Glutamatergic neuron (in vitro differentiated cells): ENCODE measurements at regions not wholly inside any gene's neighbourhood (a gene's known extent, or its start where the extent isn't known, plus 50 kb on each side); places are given as distances from the start of the nearest gene placed in this dataset.

Experiments used
- DNase-seq: peaks from one replicate; pipeline ENCODE4 v3.0.0; 2022
- H3K27ac Mint-ChIP-seq: one replicate; pipeline ENCODE4 v1.8.0; 2020; ENCODE audit warnings: mild to moderate bottlenecking, mixed read lengths, inconsistent platforms; ENCODE audit not compliant: unreplicated experiment
- H3K27me3 Mint-ChIP-seq: one replicate; pipeline ENCODE4 v1.8.0; 2020; ENCODE audit warnings: mild to moderate bottlenecking, moderate library complexity, mixed read lengths, inconsistent platforms; ENCODE audit not compliant: unreplicated experiment
- H3K36me3 Mint-ChIP-seq: one replicate; pipeline ENCODE4 v1.8.0; 2020; ENCODE audit warnings: mild to moderate bottlenecking, mixed read lengths, inconsistent platforms; ENCODE audit not compliant: unreplicated experiment
- H3K4me1 Mint-ChIP-seq: one replicate; pipeline ENCODE4 v1.8.0; 2020; ENCODE audit warnings: mild to moderate bottlenecking, low read depth, mixed read lengths, inconsistent platforms; ENCODE audit not compliant: unreplicated experiment
- H3K4me3 Mint-ChIP-seq: one replicate; pipeline ENCODE4 v1.8.0; 2020; ENCODE audit warnings: mild to moderate bottlenecking, mixed read lengths, inconsistent platforms; ENCODE audit not compliant: unreplicated experiment
- H3K9me3 Mint-ChIP-seq: one replicate; pipeline ENCODE4 v1.8.0; 2020; ENCODE audit warnings: mild to moderate bottlenecking, moderate library complexity, mixed read lengths, inconsistent platforms; ENCODE audit not compliant: unreplicated experiment
- TF ChIP-seq, protein P1 (sequence below): fragments of 200-600 bp; sonication (generic); IDR thresholded peaks from one replicate; pipeline ENCODE4 v1.5.0; 2021; ENCODE audit not compliant: partially characterized antibody, unreplicated experiment

DNA sequence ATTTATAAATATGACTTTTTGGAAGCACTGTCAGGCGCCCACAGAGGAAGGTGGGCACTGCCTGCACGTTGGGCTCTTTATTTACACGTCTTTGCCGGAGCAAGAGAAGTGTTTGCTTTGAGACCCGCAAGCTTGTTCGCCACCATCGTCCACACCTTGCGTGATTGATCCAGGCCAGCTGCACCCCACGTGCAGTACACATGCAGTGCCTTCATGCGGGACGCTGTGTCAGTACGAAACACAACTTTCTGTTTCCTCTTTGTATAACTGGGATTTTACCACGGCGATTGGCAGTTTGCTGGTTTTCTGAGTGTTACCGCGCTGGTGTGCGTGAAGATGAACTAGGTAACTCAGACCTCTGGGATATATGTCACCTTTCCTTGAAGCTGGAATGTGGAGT is 571.0 kb upstream of the SALL3 start:
- Mint-ChIP-seq H3K9me3 (peaks cover 6% of the 10 kb centered on the region), H3K36me3 (no peaks in the 10 kb centered on the region)
- DNase-seq = no peak

DNA sequence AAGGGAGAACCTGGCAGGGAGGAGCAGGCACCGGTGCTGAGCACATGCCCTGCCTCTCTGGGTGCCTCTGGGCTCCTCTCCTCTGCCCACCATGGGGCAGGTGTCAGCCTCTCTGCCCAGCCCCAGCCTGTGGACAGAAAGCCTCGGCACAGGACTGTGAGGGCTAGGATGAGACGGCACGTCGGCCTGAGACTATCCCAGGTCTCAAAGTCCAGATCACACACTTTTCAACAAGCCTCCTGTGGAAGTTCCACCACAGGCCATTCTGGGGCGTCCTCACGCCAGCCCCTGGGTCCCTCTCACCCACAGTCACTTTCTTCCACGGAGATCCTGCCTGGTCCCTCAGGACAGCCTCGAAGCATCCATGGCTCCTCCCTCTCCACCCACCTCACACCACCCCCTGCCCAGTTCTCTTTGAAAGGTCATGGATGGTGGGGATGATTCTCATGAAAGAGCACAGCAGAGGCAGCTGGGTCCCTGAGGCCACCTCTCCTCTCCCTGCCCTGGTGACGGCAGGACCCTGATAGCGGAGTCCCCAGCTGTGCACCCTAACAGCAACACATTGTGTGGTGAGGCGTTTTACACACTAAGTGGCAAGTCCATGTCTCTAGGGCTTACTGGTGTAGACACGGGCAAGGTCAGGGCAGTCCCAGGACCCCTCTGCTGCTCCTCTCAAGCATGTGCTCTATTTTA is 569.4 kb upstream of the SALL3 start:
- Mint-ChIP-seq H3K4me1 (no peaks in the 10 kb centered on the region), H3K9me3 (peaks cover 6% of the 10 kb centered on the region), H3K27ac (no peak overlapping the region), H3K4me3 (no peak overlapping the region), H3K36me3 (no peaks in the 10 kb centered on the region), H3K27me3 (no peaks in the 10 kb centered on the region)
- DNase-seq = no peak
- TF ChIP-seq, protein P1, sequence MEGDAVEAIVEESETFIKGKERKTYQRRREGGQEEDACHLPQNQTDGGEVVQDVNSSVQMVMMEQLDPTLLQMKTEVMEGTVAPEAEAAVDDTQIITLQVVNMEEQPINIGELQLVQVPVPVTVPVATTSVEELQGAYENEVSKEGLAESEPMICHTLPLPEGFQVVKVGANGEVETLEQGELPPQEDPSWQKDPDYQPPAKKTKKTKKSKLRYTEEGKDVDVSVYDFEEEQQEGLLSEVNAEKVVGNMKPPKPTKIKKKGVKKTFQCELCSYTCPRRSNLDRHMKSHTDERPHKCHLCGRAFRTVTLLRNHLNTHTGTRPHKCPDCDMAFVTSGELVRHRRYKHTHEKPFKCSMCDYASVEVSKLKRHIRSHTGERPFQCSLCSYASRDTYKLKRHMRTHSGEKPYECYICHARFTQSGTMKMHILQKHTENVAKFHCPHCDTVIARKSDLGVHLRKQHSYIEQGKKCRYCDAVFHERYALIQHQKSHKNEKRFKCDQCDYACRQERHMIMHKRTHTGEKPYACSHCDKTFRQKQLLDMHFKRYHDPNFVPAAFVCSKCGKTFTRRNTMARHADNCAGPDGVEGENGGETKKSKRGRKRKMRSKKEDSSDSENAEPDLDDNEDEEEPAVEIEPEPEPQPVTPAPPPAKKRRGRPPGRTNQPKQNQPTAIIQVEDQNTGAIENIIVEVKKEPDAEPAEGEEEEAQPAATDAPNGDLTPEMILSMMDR = no peak

More for the DNA sequence above, 571.0 kb upstream of the SALL3 start:
- peaks cover 3% of the 10 kb centered on the region for H3K27me3 Mint-ChIP-seq
- TF ChIP-seq, protein P1 = no peak
- no peak overlapping the region for H3K27ac Mint-ChIP-seq
- no peak overlapping the region for H3K4me3 Mint-ChIP-seq
- no peaks in the 10 kb centered on the region for H3K4me1 Mint-ChIP-seq

DNA sequence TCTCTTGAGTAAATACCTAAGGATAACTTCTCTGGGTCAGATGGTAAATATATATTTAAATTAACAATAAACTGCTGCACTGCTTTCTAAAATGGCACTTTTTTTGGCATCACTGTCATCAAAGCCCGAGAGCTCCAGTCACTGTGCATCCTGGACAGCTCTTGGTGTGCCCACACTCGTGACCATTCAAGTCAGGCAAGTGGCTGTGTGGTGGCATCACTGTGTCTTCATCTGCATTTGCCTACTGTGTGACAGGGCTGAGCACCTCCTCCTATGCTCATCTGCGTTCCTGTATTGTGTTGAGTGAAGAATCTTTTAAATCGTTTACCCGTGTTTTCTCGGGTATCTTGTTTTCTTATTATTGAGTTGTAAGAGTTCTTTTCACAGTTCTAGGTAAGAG is 568.1 kb upstream of the SALL3 start:
- H3K4me1 Mint-ChIP-seq = no peaks in the 10 kb centered on the region
- no peaks in the 10 kb centered on the region for H3K27me3 Mint-ChIP-seq
- peaks cover 6% of the 10 kb centered on the region for H3K9me3 Mint-ChIP-seq
- H3K4me3 Mint-ChIP-seq = no peak overlapping the region
- TF ChIP-seq, protein P1 = no peak
- no peak overlapping the region for H3K27ac Mint-ChIP-seq
- DNase-seq = no peak
- no peaks in the 10 kb centered on the region for H3K36me3 Mint-ChIP-seq

DNA sequence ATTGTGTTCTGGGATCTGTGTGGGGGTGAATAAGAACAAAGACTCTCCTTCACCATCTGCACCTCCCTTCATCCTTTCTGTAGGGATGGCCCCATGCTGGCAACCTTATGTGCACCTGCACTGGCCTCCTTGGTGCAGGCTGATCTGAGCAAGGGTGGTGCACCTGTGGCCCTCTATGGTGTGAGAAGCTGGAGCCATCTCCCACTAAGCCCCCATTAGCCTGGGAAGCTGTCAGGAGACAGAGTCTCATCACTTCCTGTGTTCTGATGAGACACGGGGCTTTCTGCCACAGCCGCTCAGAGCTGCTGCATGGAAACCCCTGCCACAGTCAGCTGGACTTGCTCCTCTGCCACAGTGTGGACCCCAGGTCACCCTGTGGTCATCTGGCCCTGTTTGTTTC is 565.3 kb upstream of the SALL3 start:
- TF ChIP-seq, protein P1 = no peak
- H3K4me1 Mint-ChIP-seq = no peaks in the 10 kb centered on the region
- no peaks in the 10 kb centered on the region for H3K27me3 Mint-ChIP-seq
- peaks cover 5% of the 10 kb centered on the region for H3K9me3 Mint-ChIP-seq
- no peak overlapping the region for H3K4me3 Mint-ChIP-seq
- H3K27ac Mint-ChIP-seq = no peak overlapping the region
- no peaks in the 10 kb centered on the region for H3K36me3 Mint-ChIP-seq
- no peak for DNase-seq

DNA sequence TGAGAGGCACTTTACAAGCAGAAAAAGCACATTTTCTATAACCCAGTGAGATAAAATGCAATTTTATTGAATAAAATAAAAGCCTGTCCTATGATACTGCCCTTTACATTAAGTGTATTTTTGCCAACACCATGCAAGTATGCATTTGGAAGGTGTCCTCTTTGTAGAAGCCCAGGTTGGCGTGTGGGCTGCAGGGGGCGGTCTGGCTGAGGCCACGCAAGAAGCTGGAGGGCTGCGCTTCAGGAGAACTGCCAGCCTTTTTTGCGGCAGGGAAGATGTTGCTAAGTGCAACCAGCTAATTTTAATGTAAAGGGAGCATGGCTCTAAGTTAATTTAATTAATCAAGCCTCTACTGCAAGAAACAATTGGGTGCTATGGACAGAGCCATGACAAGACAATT is 562.8 kb upstream of the SALL3 start:
- H3K4me3 Mint-ChIP-seq = no peak overlapping the region
- H3K4me1 Mint-ChIP-seq = no peaks in the 10 kb centered on the region
- TF ChIP-seq, protein P1 = no peak
- DNase-seq = no peak
- no peaks in the 10 kb centered on the region for H3K36me3 Mint-ChIP-seq
- no peaks in the 10 kb centered on the region for H3K27me3 Mint-ChIP-seq
- no peak overlapping the region for H3K27ac Mint-ChIP-seq
- no peaks in the 10 kb centered on the region for H3K9me3 Mint-ChIP-seq
